ENCODE measurements at regions not wholly inside any gene's neighbourhood (a gene's known extent, or its start where the extent isn't known, plus 50 kb on each side); places are given as distances from the start of the nearest gene placed in this dataset.

GRCh38 chr3:59698091-59698490 is 648.3 kb upstream of the CFAP20DC start:
- no peak for FAIRE-seq

GRCh38 chr3:59696783-59697182 is 647.0 kb upstream of the CFAP20DC start:
- no peak for FAIRE-seq

- no peak for FAIRE-seq
These were observed 646.0 kb upstream of the CFAP20DC start for GRCh38 chr3:59695860-59696259.

GRCh38 chr3:59692117-59692516 is 642.3 kb upstream of the CFAP20DC start:
- FAIRE-seq: no peak

GRCh38 chr3:59690886-59691285 is 641.1 kb upstream of the CFAP20DC start:
- no peak for FAIRE-seq

- no peak for FAIRE-seq
These were observed 638.8 kb upstream of the CFAP20DC start for GRCh38 chr3:59688636-59689035.

GRCh38 chr3:59685432-59685831 is 635.6 kb upstream of the CFAP20DC start:
- no peak for FAIRE-seq

- FAIRE-seq: no peak
These were observed 634.9 kb upstream of the CFAP20DC start for GRCh38 chr3:59684766-59685165.

GRCh38 chr3:59680919-59681318 is 631.1 kb upstream of the CFAP20DC start:
- FAIRE-seq: no peak

- FAIRE-seq: peak; percentile 94
These were observed 628.2 kb upstream of the CFAP20DC start for GRCh38 chr3:59677747-59678702.

GRCh38 chr3:59675495-59675894 is 625.7 kb upstream of the CFAP20DC start:
- no peak for FAIRE-seq

GRCh38 chr3:59663076-59663850 is 613.4 kb upstream of the CFAP20DC start:
- no peak for FAIRE-seq

GRCh38 chr3:59660852-59661625 is 611.2 kb upstream of the CFAP20DC start:
- FAIRE-seq: peak; percentile 49

- FAIRE-seq: no peak
These were observed 610.6 kb upstream of the CFAP20DC start for GRCh38 chr3:59660376-59660775.

- no peak for FAIRE-seq
These were observed 609.9 kb upstream of the CFAP20DC start for GRCh38 chr3:59659755-59660154.

- no peak for FAIRE-seq
These were observed 609.0 kb upstream of the CFAP20DC start for GRCh38 chr3:59658866-59659265.

GRCh38 chr3:59658274-59658673 is 608.4 kb upstream of the CFAP20DC start:
- FAIRE-seq: no peak

- FAIRE-seq: no peak
These were observed 605.7 kb upstream of the CFAP20DC start for GRCh38 chr3:59655418-59656015.

- no peak for FAIRE-seq
These were observed 604.9 kb upstream of the CFAP20DC start for GRCh38 chr3:59654480-59655417.

- FAIRE-seq: no peak
These were observed 604.3 kb upstream of the CFAP20DC start for GRCh38 chr3:59654123-59654479.

GRCh38 chr3:59653405-59654122 is 603.7 kb upstream of the CFAP20DC start:
- FAIRE-seq: no peak
